H1 (cell line): ENCODE measurements at regions not wholly inside any gene's neighbourhood (a gene's known extent, or its start where the extent isn't known, plus 50 kb on each side); places are given as distances from the start of the nearest gene placed in this dataset.

ENCODE experiments used
- CTCF ChIA-PET: fragments of 300-600 bp; sonication (Branson Sonifier 250); formaldehyde crosslinking; loops from one replicate; lab custom pipeline; 2021; ENCODE audit not compliant: partially characterized antibody; lab: Charles Lee
- POLR2A ChIA-PET: fragments of 300-600 bp; sonication (Branson Sonifier 250); formaldehyde crosslinking; loops from one replicate; lab custom pipeline; 2021; ENCODE audit warnings: inconsistent platforms; ENCODE audit not compliant: partially characterized antibody; lab: Charles Lee
- DNase-seq, 2 experiments: peaks; one replicate each; pipeline versions ENCODE4 v3.0.0 to v3.0.0-alpha.2; 2010 to 2022; ENCODE audit warnings: low spot score in 2 of 2, low read depth in 1 of 2, mixed read lengths in 1 of 2
- FAIRE-seq: peaks from 2 replicates; lab custom pipeline; 2011; peaks lifted over from hg19 to GRCh38; lab: Jason Lieb, UNC
- H2AFZ ChIP-seq: 2 replicates; pipeline ENCODE4 v1.8.1; 2012; ENCODE audit warnings: low read length, inconsistent platforms
- H2AK5ac ChIP-seq: 2 replicates; pipeline ENCODE4 v1.6.1; 2013; ENCODE audit warnings: low read depth, low read length
- H2BK120ac ChIP-seq: replicated peaks from 2 replicates; pipeline ENCODE3; 2013; ENCODE audit warnings: low read depth, low read length, inconsistent platforms
- H2BK12ac ChIP-seq: 2 replicates; pipeline ENCODE4 v1.6.1; 2013; ENCODE audit warnings: low read depth, low read length
- H2BK15ac ChIP-seq: 2 replicates; pipeline ENCODE4 v1.6.1; 2013; ENCODE audit warnings: low read length
- H2BK20ac ChIP-seq: 2 replicates; pipeline ENCODE4 v1.6.1; 2013; ENCODE audit warnings: low read length
- H2BK5ac ChIP-seq: 2 replicates; pipeline ENCODE4 v1.6.1; 2013; ENCODE audit warnings: low read depth, low read length
- H3K14ac ChIP-seq: 2 replicates; pipeline ENCODE4 v1.6.1; 2013; ENCODE audit warnings: inconsistent platforms; ENCODE audit not compliant: insufficient read length
- H3K18ac ChIP-seq: 2 replicates; pipeline ENCODE4 v1.6.1; 2013; ENCODE audit warnings: low read length; ENCODE audit errors: extremely low read depth
- H3K23ac ChIP-seq: 2 replicates; pipeline ENCODE4 v1.6.1; 2013; ENCODE audit warnings: inconsistent platforms; ENCODE audit not compliant: insufficient read length
- H3K23me2 ChIP-seq: 2 replicates; pipeline ENCODE4 v1.6.1; 2013; ENCODE audit warnings: low read depth, low read length
- H3K27ac ChIP-seq: 2 replicates; pipeline ENCODE4 v1.6.1; 2011; ENCODE audit warnings: low read depth, low read length, inconsistent platforms
- H3K27me3 ChIP-seq, 4 experiments: replicated peaks in 1 of 4; 1 replicate in 1 of 4; 2 replicates in 3 of 4; pipeline versions ENCODE4 v1.6.1 to v1.8.1; 2011 to 2013; ENCODE audit warnings: low read length in 3 of 4, mild to moderate bottlenecking in 3 of 4, inconsistent platforms in 2 of 4, mixed read lengths in 2 of 4, moderate library complexity in 1 of 4; ENCODE audit not compliant: control insufficient read depth in 3 of 4, insufficient read depth in 3 of 4; ENCODE audit errors: extremely low read depth in 1 of 4
- H3K36me3 ChIP-seq, 4 experiments: 2 replicates each; pipeline versions ENCODE4 v1.6.1 to v1.8.1; 2011 to 2013; ENCODE audit warnings: mild to moderate bottlenecking in 4 of 4, low read length in 3 of 4, moderate library complexity in 2 of 4, control low read depth in 1 of 4, inconsistent platforms in 1 of 4; ENCODE audit not compliant: insufficient read depth in 4 of 4, control insufficient read depth in 2 of 4
- H3K4ac ChIP-seq: replicated peaks from 2 replicates; pipeline ENCODE3; 2013; ENCODE audit warnings: low read length, low read depth, mixed read lengths, inconsistent platforms; ENCODE audit not compliant: insufficient read length
- H3K4me1 ChIP-seq, 4 experiments: replicated peaks in 1 of 4; 1 replicate in 1 of 4; 2 replicates in 3 of 4; pipeline versions ENCODE4 v1.6.1 to v1.8.1; 2011 to 2013; ENCODE audit warnings: low read length in 3 of 4, inconsistent platforms in 2 of 4, mixed read lengths in 1 of 4; ENCODE audit not compliant: insufficient read depth in 4 of 4, control insufficient read depth in 3 of 4
- H3K4me2 ChIP-seq, 2 experiments: 2 replicates each; pipeline versions ENCODE4 v1.6.1 to v1.8.1; 2011 to 2013; ENCODE audit warnings: low read depth in 2 of 2, low read length in 2 of 2, control low read depth in 1 of 2, inconsistent platforms in 1 of 2, mild to moderate bottlenecking in 1 of 2; ENCODE audit not compliant: insufficient read depth in 1 of 2
- H3K4me3 ChIP-seq, 4 experiments: fragments of 200-600, 300-600 bp in 1 of 4; sonication (generic), shearing (Covaris generic), sonication (Bioruptor Twin) in 1 of 4; 2 replicates each; pipeline versions ENCODE4 v1.5.1 to v1.8.1; 2011 to 2016; ENCODE audit warnings: low read length in 4 of 4, low read depth in 3 of 4, control low read depth in 2 of 4, inconsistent platforms in 2 of 4, mild to moderate bottlenecking in 2 of 4, mixed read lengths in 1 of 4, moderate library complexity in 1 of 4; ENCODE audit not compliant: insufficient read depth in 2 of 4; ENCODE audit errors: extremely low read depth in 1 of 4
- H3K56ac ChIP-seq: replicated peaks from 2 replicates; pipeline ENCODE3; 2013; ENCODE audit warnings: low read depth, mild to moderate bottlenecking, mixed read lengths, low read length, inconsistent platforms; ENCODE audit not compliant: insufficient read length
- H3K79me1 ChIP-seq: 2 replicates; pipeline ENCODE4 v1.6.1; 2013; ENCODE audit warnings: low read depth, low read length, control low read depth
- H3K79me2 ChIP-seq, 2 experiments: 2 replicates each; pipeline versions ENCODE4 v1.6.1 to v1.8.1; 2012 to 2013; ENCODE audit warnings: low read length in 2 of 2, mild to moderate bottlenecking in 2 of 2, inconsistent platforms in 1 of 2; ENCODE audit not compliant: insufficient read depth in 2 of 2, control insufficient read depth in 1 of 2
- H3K9ac ChIP-seq, 4 experiments: replicated peaks in 1 of 4; 1 replicate in 1 of 4; 2 replicates in 3 of 4; pipeline versions ENCODE4 v1.6.1 to v1.8.1; 2011 to 2013; ENCODE audit warnings: low read depth in 3 of 4, low read length in 3 of 4, control low read depth in 2 of 4, mild to moderate bottlenecking in 2 of 4, moderate library complexity in 2 of 4, inconsistent platforms in 1 of 4; ENCODE audit errors: extremely low read depth in 1 of 4
- H3K9me3 ChIP-seq, 2 experiments: 2 replicates each; pipeline versions ENCODE4 v1.6.1 to v1.8.1; 2012 to 2013; ENCODE audit warnings: mild to moderate bottlenecking in 2 of 2, moderate library complexity in 2 of 2, control low read depth in 1 of 2, inconsistent platforms in 1 of 2, low read depth in 1 of 2, low read length in 1 of 2, mixed read lengths in 1 of 2; ENCODE audit not compliant: insufficient read depth in 2 of 2
- H4K20me1 ChIP-seq, 2 experiments: replicated peaks in 1 of 2; 2 replicates each; pipeline versions ENCODE3 to v1.8.1; 2011 to 2013; ENCODE audit warnings: inconsistent platforms in 2 of 2, low read length in 2 of 2, mild to moderate bottlenecking in 1 of 2; ENCODE audit not compliant: insufficient read depth in 2 of 2, control insufficient read depth in 1 of 2
- H4K5ac ChIP-seq: 2 replicates; pipeline ENCODE4 v1.6.1; 2013; ENCODE audit warnings: low read length, low read depth, mixed read lengths, inconsistent platforms; ENCODE audit not compliant: insufficient read length
- H4K8ac ChIP-seq: 2 replicates; pipeline ENCODE4 v1.8.0; 2013; ENCODE audit warnings: mild to moderate bottlenecking, moderate library complexity, low read length, inconsistent platforms; ENCODE audit not compliant: insufficient read depth; ENCODE audit errors: extremely low read depth
- H4K91ac ChIP-seq: replicated peaks from 2 replicates; pipeline ENCODE3; 2013; ENCODE audit warnings: low read length, mixed read lengths, inconsistent platforms; ENCODE audit not compliant: insufficient read length
- CBX8 ChIP-seq: fragments of 300-800, 300-1000 bp; sonication (generic); IDR thresholded peaks from 2 replicates; pipeline ENCODE4 v1.7.1; 2016; ENCODE audit warnings: low read depth, low read length, borderline replicate concordance
- CEBPB ChIP-seq: IDR thresholded peaks from 2 replicates; pipeline ENCODE4 v1.6.1; 2012; ENCODE audit warnings: low read depth, low read length
- E2F6 ChIP-seq: IDR thresholded peaks from 2 replicates; pipeline ENCODE4 v1.6.1; 2012; ENCODE audit warnings: inconsistent platforms
- EP300 ChIP-seq, 2 experiments: IDR thresholded peaks; 1 replicate in 1 of 2; 2 replicates in 1 of 2; pipeline ENCODE4 v1.6.1; 2011 to 2012; ENCODE audit warnings: low read depth in 2 of 2, low read length in 2 of 2, mild to moderate bottlenecking in 2 of 2, borderline replicate concordance in 1 of 2, inconsistent platforms in 1 of 2, moderate library complexity in 1 of 2
- EZH2 ChIP-seq: fragments of 200-600 bp; sonication (generic); IDR thresholded peaks from 2 replicates; pipeline ENCODE4 v1.7.1; 2012; ENCODE audit warnings: low read depth, mild to moderate bottlenecking, moderate library complexity, low read length, inconsistent platforms; ENCODE audit not compliant: severe bottlenecking
- JUND ChIP-seq: IDR thresholded peaks from 2 replicates; pipeline ENCODE4 v1.6.1; 2011; ENCODE audit warnings: mild to moderate bottlenecking, improper control_type of control experiment, low read length
- KDM1A ChIP-seq: fragments of 200-600, 300-600 bp; sonication (generic); IDR thresholded peaks from 2 replicates; pipeline ENCODE4 v1.7.1; 2016; ENCODE audit warnings: mild to moderate bottlenecking, low read length, borderline replicate concordance
- MAX ChIP-seq: IDR thresholded peaks from 2 replicates; pipeline ENCODE4 v1.6.1; 2012; ENCODE audit warnings: inconsistent platforms
- NRF1 ChIP-seq: IDR thresholded peaks from 2 replicates; pipeline ENCODE4 v1.6.1; 2011; ENCODE audit warnings: mild to moderate bottlenecking, low read depth, low read length, improper control_type of control experiment
- POLR2A ChIP-seq, 2 experiments: IDR thresholded peaks; 1 replicate in 1 of 2; 2 replicates in 1 of 2; pipeline ENCODE4 v1.6.1; 2011; ENCODE audit warnings: low read depth in 2 of 2, low read length in 2 of 2, mild to moderate bottlenecking in 2 of 2; ENCODE audit errors: control extremely low read depth in 1 of 2
- TAF1 ChIP-seq: IDR thresholded peaks from 2 replicates; pipeline ENCODE4 v1.6.1; 2011; ENCODE audit warnings: mild to moderate bottlenecking, low read depth, low read length
- TBP ChIP-seq: IDR thresholded peaks from 2 replicates; pipeline ENCODE4 v1.6.1; 2011; ENCODE audit warnings: low read depth, low read length, improper control_type of control experiment
- WGBS, 2 experiments: shearing (Covaris generic) in 1 of 2; methylation state at CpG; one replicate each; pipeline versions ENCODE4 v1.1.6 to v1.1.7; 2013 to 2015; ENCODE audit warnings: low lambda C conversion rate in 2 of 2, mixed read lengths in 2 of 2, inconsistent platforms in 1 of 2, low coverage in 1 of 2, missing lambda C conversion rate in 1 of 2; ENCODE audit not compliant: insufficient replicate concordance in 2 of 2, insufficient coverage in 1 of 2, insufficient read length in 1 of 2; ENCODE audit errors: extremely low coverage in 1 of 2, missing lambda C conversion rate in 1 of 2; 5-methylcytosine and 5-hydroxymethylcytosine counted together

GRCh38 chr4:116881077-116881476, 204.3 kb downstream of the TRAM1L1 start:
- no peak overlapping the region for H4K5ac ChIP-seq
- POLR2A ChIA-PET = no interaction called here
- no peak overlapping the region for H2AK5ac ChIP-seq
- no peaks in the 10 kb centered on the region for H3K79me1 ChIP-seq
- CTCF ChIA-PET = no interaction called here
- no peak overlapping the region for H3K14ac ChIP-seq
- no peaks in the 10 kb centered on the region for H3K79me2 ChIP-seq
- DNase-seq (no peak), FAIRE-seq (no peak)
- no peaks in the 10 kb centered on the region for H3K27me3 ChIP-seq
- H3K18ac ChIP-seq = no peak overlapping the region
- H4K20me1 ChIP-seq = no peaks in the 10 kb centered on the region
- no peaks in the 10 kb centered on the region; the same call in 1 of the 2 replicates for H3K23me2 ChIP-seq
- no peaks in the 10 kb centered on the region for H3K4me1 ChIP-seq
- H4K91ac ChIP-seq = no peak overlapping the region
- no peak overlapping the region for H3K9ac ChIP-seq
- no peak overlapping the region for H3K4ac ChIP-seq
- no peak overlapping the region for H3K27ac ChIP-seq
- H2BK5ac ChIP-seq = no peak overlapping the region
- H3K9me3 ChIP-seq = no peaks in the 10 kb centered on the region
- no peak overlapping the region for H3K56ac ChIP-seq
- H2BK12ac ChIP-seq = no peak overlapping the region
- H2AFZ ChIP-seq = no peak overlapping the region
- no peak overlapping the region for H3K23ac ChIP-seq
- 88% methylated on average over 1 of the region's 1 CpG; no CpG with 5 or more reads in 1 of the 2 experiments for WGBS, 2 experiments
- no peak overlapping the region for H2BK120ac ChIP-seq
- H4K8ac ChIP-seq = no peak overlapping the region
- H2BK15ac ChIP-seq = no peak overlapping the region
- no peak overlapping the region for H2BK20ac ChIP-seq
- TF ChIP-seq E2F6 = no peak
- TF ChIP-seq NRF1 = no peak
- TF ChIP-seq CEBPB = no peak
- no peak for TF ChIP-seq EZH2
- no peak for TF ChIP-seq POLR2A (IDR thresholded peaks at IDR 0.05; ENCODE audit: control extremely low read depth in 1 of 2, low read depth in 2 of 2, low read length in 2 of 2)
- TF ChIP-seq TAF1 = no peak
- TF ChIP-seq EP300 (IDR thresholded peaks at IDR 0.05; ENCODE audit: borderline replicate concordance in 1 of 2, low read depth in 2 of 2, low read length in 2 of 2) = no peak
- TF ChIP-seq MAX = no peak
- TF ChIP-seq JUND = no peak
- no peak for TF ChIP-seq KDM1A
- TF ChIP-seq CBX8 = no peak
- no peak for TF ChIP-seq TBP
- no peak overlapping the region for H3K4me3 ChIP-seq
- H3K36me3 ChIP-seq = no peaks in the 10 kb centered on the region
- H3K4me2 ChIP-seq = no peak overlapping the region
